DMS53 (cell line): ENCODE measurements at regions not wholly inside any gene's neighbourhood (a gene's known extent, or its start where the extent isn't known, plus 50 kb on each side); places are given as distances from the start of the nearest gene placed in this dataset.
"Not testable (repeated sequence)": the region's sequence is repeated elsewhere in the genome, so short reads cannot be mapped to it uniquely, and the experiment has no call there.

ENCODE experiments used
- DNase-seq: peaks from one replicate; lab custom pipeline; 2025; lab: John Stamatoyannopoulos, UW

- DNase-seq = peak; percentile 65
Observed at GRCh38 chr10:29791773-29792172, 157.0 kb upstream of the SVIL start.

GRCh38 chr10:29790207-29790606, 155.4 kb upstream of the SVIL start:
- peak; percentile 22 for DNase-seq

- DNase-seq = no peak
Observed at GRCh38 chr10:29788113-29788512, 153.3 kb upstream of the SVIL start.

GRCh38 chr10:29785701-29786100, 150.9 kb upstream of the SVIL start:
- no peak for DNase-seq

- DNase-seq = peak; percentile 97
Observed at GRCh38 chr10:29784175-29784773, 149.5 kb upstream of the SVIL start.

DNA sequence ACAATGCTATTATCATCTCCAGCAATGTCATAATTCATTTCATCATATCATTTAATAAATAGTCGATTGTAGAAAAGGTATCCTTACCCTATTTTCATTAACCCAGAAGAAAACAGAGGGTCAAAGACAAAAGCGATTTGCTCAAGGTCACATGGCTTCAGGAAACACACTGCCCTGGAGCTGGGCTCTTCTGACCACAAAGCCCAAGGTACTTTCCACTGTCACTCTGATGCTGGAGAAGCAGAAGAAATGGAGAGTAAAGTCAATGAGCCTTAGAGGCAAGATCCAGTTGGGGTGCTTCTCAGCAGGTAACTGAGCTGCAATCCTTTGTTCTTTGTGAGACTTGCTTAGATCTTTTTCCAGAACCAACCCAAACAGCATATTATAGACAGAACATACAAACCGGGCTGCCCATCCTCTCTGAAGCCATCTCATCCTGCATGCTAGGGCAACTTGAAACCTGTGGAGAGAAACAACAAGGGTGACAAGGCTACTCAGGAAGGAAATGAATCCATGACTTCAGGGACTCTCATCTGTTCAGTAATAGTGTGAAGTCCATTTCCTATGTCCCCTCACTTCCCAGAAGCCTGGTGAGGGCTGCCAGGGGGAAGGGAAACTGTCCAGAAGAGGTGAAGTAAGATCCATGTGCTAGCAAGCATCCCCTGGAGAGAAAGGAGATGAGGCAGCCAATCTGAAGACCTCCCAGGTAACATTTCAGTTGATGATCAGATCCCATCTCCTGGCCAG, 148.6 kb upstream of the SVIL start:
- DNase-seq = peak; percentile 51

GRCh38 chr10:29780639-29781038, 145.9 kb upstream of the SVIL start:
- DNase-seq = no peak

GRCh38 chr10:29780096-29780495, 145.3 kb upstream of the SVIL start:
- DNase-seq = no peak

DNA sequence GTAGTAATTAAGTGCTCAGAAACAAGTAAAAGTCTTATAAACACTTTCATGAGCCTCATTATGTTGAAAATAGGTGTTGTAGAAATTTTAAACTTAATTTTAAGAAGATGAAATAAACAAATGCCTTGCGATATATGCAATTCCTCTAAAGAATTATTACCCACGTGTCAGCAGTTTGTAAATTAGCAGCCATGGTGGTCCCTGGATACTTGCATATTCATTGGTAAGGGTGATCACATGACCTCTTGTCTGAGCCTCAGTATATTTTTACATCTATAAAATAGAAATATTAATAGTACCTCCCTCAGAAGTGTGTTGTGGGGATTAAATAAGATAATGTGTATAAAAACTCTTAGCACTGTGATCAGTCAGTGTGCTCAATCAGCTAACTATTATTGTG, 141.5 kb upstream of the SVIL start:
- no peak for DNase-seq

DNA sequence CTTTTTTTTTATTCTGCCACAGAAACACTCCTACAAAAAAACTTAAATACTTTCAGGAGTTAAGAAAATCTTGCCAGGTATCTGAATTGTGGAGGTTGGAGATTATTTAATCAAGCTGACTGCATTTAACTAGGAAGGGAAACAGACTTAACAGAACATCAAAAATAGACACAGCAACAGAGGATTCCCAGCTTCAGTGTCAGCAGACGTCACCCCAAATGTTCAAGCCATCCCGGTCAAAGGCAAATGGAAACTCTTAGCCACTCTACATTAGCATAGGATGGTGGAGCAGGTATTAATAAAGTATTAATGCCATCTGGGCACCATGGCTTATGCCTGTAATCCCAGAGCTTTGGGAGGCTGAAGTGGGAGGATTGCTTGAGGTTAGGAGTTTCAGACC, 139.7 kb upstream of the SVIL start:
- DNase-seq = no peak

- DNase-seq = no peak
Observed at GRCh38 chr10:29773675-29774091, 138.9 kb upstream of the SVIL start.

GRCh38 chr10:29772403-29772802, 137.6 kb upstream of the SVIL start:
- no peak for DNase-seq

DNA sequence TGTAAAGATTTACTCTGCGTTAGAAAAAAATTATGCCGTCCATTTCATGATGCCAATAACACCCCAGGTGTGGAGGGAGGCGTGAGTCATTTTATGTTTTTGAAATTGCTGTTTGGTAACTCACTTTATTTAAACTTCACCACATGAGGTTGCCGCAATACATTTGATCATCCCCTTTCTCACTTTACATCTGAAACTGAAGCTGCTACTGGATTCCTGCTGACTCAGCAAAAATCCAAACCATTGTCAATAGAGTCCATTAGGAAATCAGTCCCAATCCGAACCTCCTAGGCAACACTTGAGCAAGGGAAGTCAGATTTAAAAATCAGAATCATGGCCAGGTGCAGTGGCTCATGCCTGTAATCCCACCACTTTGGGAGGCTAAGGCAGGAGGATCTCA, 136.6 kb upstream of the SVIL start:
- DNase-seq = no peak

DNA sequence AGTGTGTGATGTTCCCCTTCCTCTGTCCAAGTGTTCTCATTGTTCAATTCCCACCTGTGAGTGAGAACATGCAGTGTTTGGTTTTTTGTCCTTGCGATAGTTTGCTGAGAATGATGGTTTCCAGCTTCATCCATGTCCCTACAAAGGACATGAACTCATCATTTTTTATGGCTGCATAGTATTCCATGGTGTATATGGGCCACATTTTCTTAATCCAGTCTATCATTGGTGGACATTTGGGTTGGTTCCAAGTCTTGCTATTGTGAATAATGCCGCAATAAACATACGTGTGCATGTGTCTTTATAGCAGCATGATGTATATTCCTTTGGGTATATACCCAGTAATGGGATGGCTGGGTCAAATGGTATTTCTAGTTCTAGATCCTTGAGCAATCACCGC, 134.5 kb upstream of the SVIL start:
- not testable (repeated sequence) for DNase-seq

GRCh38 chr10:29767968-29768367, 133.2 kb upstream of the SVIL start:
- DNase-seq = no peak

- DNase-seq = no peak
Observed at GRCh38 chr10:29766753-29767152, 132.0 kb upstream of the SVIL start.

- DNase-seq = no peak
Observed at GRCh38 chr10:29765330-29765729, 130.6 kb upstream of the SVIL start.

- no peak for DNase-seq
Observed at GRCh38 chr10:29763396-29763795, 128.6 kb upstream of the SVIL start.

GRCh38 chr10:29761916-29762315, 127.1 kb upstream of the SVIL start:
- DNase-seq = no peak

GRCh38 chr10:29760138-29760900, 125.5 kb upstream of the SVIL start:
- no peak for DNase-seq

DNA sequence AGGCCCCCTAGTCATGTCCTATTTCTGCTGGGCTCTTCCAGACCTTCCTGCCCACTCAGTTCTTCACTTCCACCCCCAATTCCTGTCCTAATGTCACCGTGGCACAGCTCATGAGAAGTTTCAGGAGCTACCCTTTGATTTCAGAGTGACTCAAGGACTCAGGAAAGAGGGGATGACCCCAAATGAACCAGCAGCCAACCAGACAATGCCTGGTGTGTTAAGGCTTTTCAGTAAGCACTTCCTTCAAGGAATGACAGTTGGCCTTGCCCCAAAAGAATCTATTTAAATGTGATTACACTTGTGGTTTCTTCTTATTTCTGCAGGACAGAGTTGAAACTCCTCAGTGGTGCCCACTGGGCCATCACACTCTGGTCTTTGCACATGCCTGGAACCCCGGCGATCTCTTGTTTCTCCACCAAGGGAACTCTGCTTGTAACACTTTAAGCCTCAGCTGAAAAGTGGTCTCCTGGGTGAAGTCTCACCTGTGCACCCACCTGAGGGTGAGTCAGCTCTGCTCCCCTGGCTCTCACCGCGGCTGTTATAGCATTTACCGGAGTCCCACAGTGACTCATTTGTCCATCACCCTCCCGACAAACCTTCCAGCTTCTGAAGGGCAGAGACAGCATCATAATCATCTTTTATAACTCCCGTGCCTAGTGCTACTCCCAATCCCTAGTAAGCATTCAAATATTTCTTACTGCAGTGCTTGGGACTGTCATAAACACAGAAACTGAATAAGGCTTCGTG, 123.0 kb upstream of the SVIL start:
- DNase-seq = peak; percentile 20

DNA sequence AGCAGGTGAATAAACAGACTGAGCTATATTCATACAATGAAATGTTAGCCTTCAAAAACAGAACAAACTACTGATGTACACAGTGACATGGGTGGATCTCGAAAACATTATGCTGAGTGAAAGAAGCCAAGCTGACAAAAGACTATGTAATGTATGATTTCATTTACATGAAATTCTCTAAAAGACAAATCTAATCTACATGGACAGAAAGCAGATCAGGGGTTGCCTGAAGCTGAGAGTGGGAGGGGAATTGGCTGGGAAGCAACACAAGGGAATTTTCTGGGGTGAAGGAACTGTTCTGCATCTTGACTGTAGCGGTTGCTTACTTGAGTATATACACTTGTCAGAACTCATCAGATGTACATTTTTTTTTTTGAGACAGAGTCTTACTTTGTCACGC, 121.7 kb upstream of the SVIL start:
- DNase-seq = no peak
